ENCODE measurements at regions not wholly inside any gene's neighbourhood (a gene's known extent, or its start where the extent isn't known, plus 50 kb on each side); places are given as distances from the start of the nearest gene placed in this dataset.
A peak's percentile ranks its signal among the peaks of the same experiment; 100 is the strongest.

GRCh38 chr19:30128211-30128610 is 186.2 kb downstream of the URI1 start:
- no peak for DNase-seq (ENCODE audit: low read depth)

GRCh38 chr19:30130356-30131122 is 188.5 kb downstream of the URI1 start:
- DNase-seq (ENCODE audit: low read depth): no peak

- peak; percentile 39 for DNase-seq (ENCODE audit: low read depth)
These were observed 189.2 kb downstream of the URI1 start for GRCh38 chr19:30131246-30131645.

GRCh38 chr19:30131722-30132291 is 189.8 kb downstream of the URI1 start:
- no peak for DNase-seq (ENCODE audit: low read depth)

- DNase-seq (ENCODE audit: low read depth): no peak
These were observed 190.5 kb downstream of the URI1 start for GRCh38 chr19:30132343-30133075.

GRCh38 chr19:30133803-30134202 is 191.8 kb downstream of the URI1 start:
- DNase-seq (ENCODE audit: low read depth): no peak

GRCh38 chr19:30135093-30135757 is 193.2 kb downstream of the URI1 start:
- no peak for DNase-seq (ENCODE audit: low read depth)

GRCh38 chr19:30135797-30136196 is 193.8 kb downstream of the URI1 start:
- DNase-seq (ENCODE audit: low read depth): no peak

GRCh38 chr19:30136611-30137195 is 194.7 kb downstream of the URI1 start:
- DNase-seq (ENCODE audit: low read depth): peak; percentile 60

- no peak for DNase-seq (ENCODE audit: low read depth)
These were observed 195.7 kb downstream of the URI1 start for GRCh38 chr19:30137747-30138146.

GRCh38 chr19:30144242-30144758 is 202.3 kb downstream of the URI1 start:
- no peak for DNase-seq (ENCODE audit: low read depth)

- DNase-seq (ENCODE audit: low read depth): no peak
These were observed 202.8 kb downstream of the URI1 start for GRCh38 chr19:30144802-30145201.

GRCh38 chr19:30145467-30145866 is 203.4 kb downstream of the URI1 start:
- DNase-seq (ENCODE audit: low read depth): no peak

- DNase-seq (ENCODE audit: low read depth): no peak
These were observed 204.3 kb downstream of the URI1 start for GRCh38 chr19:30146346-30146745.

- peak; percentile 83 for DNase-seq (ENCODE audit: low read depth)
These were observed 206.2 kb downstream of the URI1 start for GRCh38 chr19:30148039-30148790.

GRCh38 chr19:30148803-30149202 is 206.8 kb downstream of the URI1 start:
- no peak for DNase-seq (ENCODE audit: low read depth)

GRCh38 chr19:30149300-30149699 is 207.3 kb downstream of the URI1 start:
- DNase-seq (ENCODE audit: low read depth): peak; percentile 29

- peak; percentile 72 for DNase-seq (ENCODE audit: low read depth)
These were observed 208.6 kb downstream of the URI1 start for GRCh38 chr19:30150626-30151025.

- no peak for DNase-seq (ENCODE audit: low read depth)
These were observed 209.0 kb downstream of the URI1 start for GRCh38 chr19:30151081-30151480.

GRCh38 chr19:30152510-30153291 is 210.7 kb downstream of the URI1 start:
- DNase-seq (ENCODE audit: low read depth): no peak
